WTC11 (cell line): ENCODE measurements at regions not wholly inside any gene's neighbourhood (a gene's known extent, or its start where the extent isn't known, plus 50 kb on each side); places are given as distances from the start of the nearest gene placed in this dataset.

Experiments used
- ATAC-seq: fragments of 200-7000 bp; cut with Tn5 transposase; 2 replicates; pipeline ENCODE4 v1.10.0; 2021; ENCODE audit warnings: mild to moderate bottlenecking, moderate library complexity
- CTCF ChIA-PET: fragments of 300-600 bp; sonication (Branson Sonifier 250); formaldehyde crosslinking; loops from one replicate; lab custom pipeline; 2021; ENCODE audit warnings: antibody characterized with exemption; lab: Charles Lee
- POLR2A ChIA-PET: fragments of 350-600 bp; sonication (Branson Sonifier 250); formaldehyde crosslinking; loops from one replicate; lab custom pipeline; 2021; ENCODE audit warnings: antibody characterized with exemption; lab: Charles Lee
- DNase-seq: peaks from one replicate; pipeline ENCODE4 v3.0.0; 2021; ENCODE audit warnings: low spot score
- H3K27ac Mint-ChIP-seq: 2 replicates; pipeline ENCODE4 v1.8.0; 2021; ENCODE audit warnings: mixed read lengths
- H3K27me3 Mint-ChIP-seq: 2 replicates; pipeline ENCODE4 v1.8.0; 2021; ENCODE audit warnings: low read depth, mild to moderate bottlenecking, moderate library complexity, mixed read lengths
- H3K36me3 Mint-ChIP-seq: 2 replicates; pipeline ENCODE4 v1.8.0; 2021; ENCODE audit warnings: mixed read lengths
- H3K4me1 Mint-ChIP-seq: 2 replicates; pipeline ENCODE4 v1.8.0; 2022; ENCODE audit warnings: mixed read lengths
- H3K4me3 Mint-ChIP-seq: 2 replicates; pipeline ENCODE4 v1.8.0; 2021; ENCODE audit warnings: mild to moderate bottlenecking, moderate library complexity, mixed read lengths
- H3K9me3 Mint-ChIP-seq: 2 replicates; pipeline ENCODE4 v1.8.0; 2021; ENCODE audit warnings: mixed read lengths
- CREB1 ChIP-seq: sonication (generic); formaldehyde crosslinking; IDR thresholded peaks from 2 replicates; pipeline ENCODE4 v1.8.0; 2023; ENCODE audit warnings: mild to moderate bottlenecking, missing genetic modification reagents
- CREM ChIP-seq: sonication (generic); formaldehyde crosslinking; IDR thresholded peaks from 2 replicates; pipeline ENCODE4 v1.8.1; 2022; ENCODE audit warnings: mild to moderate bottlenecking, missing genetic modification reagents, moderate library complexity
- ESRRA ChIP-seq: sonication (generic); formaldehyde crosslinking; IDR thresholded peaks from 2 replicates; pipeline ENCODE4 v1.8.1; 2022; ENCODE audit warnings: mild to moderate bottlenecking, missing genetic modification reagents, borderline replicate concordance
- ETV6 ChIP-seq: sonication (generic); formaldehyde crosslinking; IDR thresholded peaks from 2 replicates; pipeline ENCODE4 v1.8.1; 2022; ENCODE audit warnings: mild to moderate bottlenecking, missing genetic modification reagents
- NR1H2 ChIP-seq: sonication (generic); formaldehyde crosslinking; IDR thresholded peaks from 2 replicates; pipeline ENCODE4 v1.9.0; 2021; ENCODE audit warnings: mild to moderate bottlenecking, moderate library complexity, missing genetic modification reagents
- NR2C2 ChIP-seq: sonication (generic); formaldehyde crosslinking; IDR thresholded peaks from 2 replicates; pipeline ENCODE4 v1.8.0; 2022; ENCODE audit warnings: mild to moderate bottlenecking, missing genetic modification reagents
- NR3C1 ChIP-seq: sonication (generic); formaldehyde crosslinking; conservative IDR thresholded peaks from 2 replicates; pipeline ENCODE4 v1.8.1; 2023; ENCODE audit warnings: low read depth, mild to moderate bottlenecking, missing genetic modification reagents
- PRRX2 ChIP-seq: fragments of 250-450 bp; sonication (Bioruptor Pico); IDR thresholded peaks from 2 replicates; pipeline ENCODE4 v1.8.0; 2021; ENCODE audit warnings: mild to moderate bottlenecking
- TEAD1 ChIP-seq: sonication (generic); formaldehyde crosslinking; IDR thresholded peaks from 2 replicates; pipeline ENCODE4 v1.8.0; 2022; ENCODE audit warnings: mild to moderate bottlenecking, missing genetic modification reagents
- TP53 ChIP-seq: sonication (generic); formaldehyde crosslinking; IDR thresholded peaks from 2 replicates; pipeline ENCODE4 v1.8.1; 2023; ENCODE audit warnings: mild to moderate bottlenecking, missing genetic modification reagents
- ZNF317 ChIP-seq: sonication (generic); formaldehyde crosslinking; IDR thresholded peaks from 2 replicates; pipeline ENCODE4 v1.8.1; 2023; ENCODE audit warnings: low read depth, mild to moderate bottlenecking, moderate library complexity, missing genetic modification reagents, borderline replicate concordance
- ZNF416 ChIP-seq: fragments of 250-450 bp; sonication (Bioruptor Pico); IDR thresholded peaks from 2 replicates; pipeline ENCODE4 v1.9.0; 2021; ENCODE audit warnings: mild to moderate bottlenecking, inconsistent platforms
- TF ChIP-seq, protein P1 (sequence below): fragments of 250-450 bp; sonication (Bioruptor Pico); IDR thresholded peaks from 2 replicates; pipeline ENCODE4 v1.9.0; 2021; ENCODE audit warnings: moderate library complexity, mild to moderate bottlenecking, inconsistent platforms, borderline replicate concordance
- TF ChIP-seq, protein P2 (sequence below): sonication (generic); formaldehyde crosslinking; IDR thresholded peaks from 2 replicates; pipeline ENCODE4 v1.8.1; 2022; ENCODE audit warnings: low read depth, mild to moderate bottlenecking, moderate library complexity, missing genetic modification reagents, borderline replicate concordance
- TF ChIP-seq, protein P3 (sequence below): sonication (generic); formaldehyde crosslinking; IDR thresholded peaks from 2 replicates; pipeline ENCODE4 v1.8.1; 2022; ENCODE audit warnings: missing genetic modification reagents, borderline replicate concordance
- TF ChIP-seq, protein P4 (sequence below): fragments of 250-450 bp; sonication (Bioruptor Pico); IDR thresholded peaks from 2 replicates; pipeline ENCODE4 v1.9.0; 2021; ENCODE audit warnings: mild to moderate bottlenecking
- TF ChIP-seq, protein P5 (sequence below): fragments of 250-450 bp; sonication (Bioruptor Pico); IDR thresholded peaks from 2 replicates; pipeline ENCODE4 v2.1.2; 2022; ENCODE audit warnings: mild to moderate bottlenecking, moderate library complexity
- TF ChIP-seq, protein P6 (sequence below): sonication (generic); formaldehyde crosslinking; IDR thresholded peaks from 2 replicates; pipeline ENCODE4 v1.8.0; 2023; ENCODE audit warnings: mild to moderate bottlenecking, missing genetic modification reagents
- TF ChIP-seq, protein P7 (sequence below): sonication (generic); formaldehyde crosslinking; conservative IDR thresholded peaks from 2 replicates; pipeline ENCODE4 v1.8.1; 2023; ENCODE audit warnings: mild to moderate bottlenecking, low read depth, missing genetic modification reagents, moderate library complexity

DNA sequence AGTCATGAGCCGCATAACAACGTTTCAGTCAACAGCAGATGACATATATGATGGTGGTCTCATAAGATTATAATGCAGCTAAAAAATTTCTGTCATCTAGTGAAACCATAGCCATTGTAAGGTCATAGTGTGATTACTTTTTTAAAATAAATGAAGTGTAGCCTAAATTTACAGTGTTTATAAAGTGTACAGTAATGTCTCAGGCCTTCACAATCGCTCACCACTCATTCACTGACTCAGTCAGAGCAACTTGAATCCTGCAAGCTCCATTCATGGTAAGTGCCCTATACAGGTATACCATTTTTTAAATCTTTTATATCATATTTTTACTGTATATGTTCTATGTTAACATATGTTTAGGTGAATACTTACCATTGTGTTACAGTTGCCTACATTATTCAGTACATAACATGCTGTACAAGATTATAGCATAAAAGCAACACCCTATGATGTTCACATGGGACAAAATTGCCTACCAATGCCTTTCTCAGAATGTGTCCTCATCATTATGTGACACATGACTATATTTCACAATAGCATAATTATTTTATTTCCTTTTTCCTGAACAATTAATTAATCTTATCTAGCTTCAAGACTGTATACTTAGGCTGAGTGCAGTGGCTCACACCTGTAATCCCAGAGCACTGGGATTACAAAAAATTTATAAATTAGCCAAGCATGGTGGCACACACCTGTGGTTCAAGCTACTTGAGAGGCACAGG is 1115.9 kb upstream of the ZEB2 start:
- no peak for DNase-seq
- H3K36me3 Mint-ChIP-seq: no peaks in the 10 kb centered on the region
- no peak overlapping the region for H3K4me3 Mint-ChIP-seq
- H3K4me1 Mint-ChIP-seq: peaks cover 6% of the 10 kb centered on the region; the same call in 1 of the 2 replicates
- ChIA-PET CTCF (no interaction called here), POLR2A (no interaction called here)
- no peaks in the 10 kb centered on the region for H3K27me3 Mint-ChIP-seq
- no peak for TF ChIP-seq ZNF416 (CRISPR knock-in tag)
- TF ChIP-seq PRRX2: no peak
- TF ChIP-seq, protein P1, sequence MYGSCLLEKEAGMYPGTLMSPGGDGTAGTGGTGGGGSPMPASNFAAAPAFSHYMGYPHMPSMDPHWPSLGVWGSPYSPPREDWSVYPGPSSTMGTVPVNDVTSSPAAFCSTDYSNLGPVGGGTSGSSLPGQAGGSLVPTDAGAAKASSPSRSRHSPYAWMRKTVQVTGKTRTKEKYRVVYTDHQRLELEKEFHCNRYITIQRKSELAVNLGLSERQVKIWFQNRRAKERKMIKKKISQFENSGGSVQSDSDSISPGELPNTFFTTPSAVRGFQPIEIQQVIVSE (CRISPR knock-in tag): no peak
- TF ChIP-seq, protein P2, sequence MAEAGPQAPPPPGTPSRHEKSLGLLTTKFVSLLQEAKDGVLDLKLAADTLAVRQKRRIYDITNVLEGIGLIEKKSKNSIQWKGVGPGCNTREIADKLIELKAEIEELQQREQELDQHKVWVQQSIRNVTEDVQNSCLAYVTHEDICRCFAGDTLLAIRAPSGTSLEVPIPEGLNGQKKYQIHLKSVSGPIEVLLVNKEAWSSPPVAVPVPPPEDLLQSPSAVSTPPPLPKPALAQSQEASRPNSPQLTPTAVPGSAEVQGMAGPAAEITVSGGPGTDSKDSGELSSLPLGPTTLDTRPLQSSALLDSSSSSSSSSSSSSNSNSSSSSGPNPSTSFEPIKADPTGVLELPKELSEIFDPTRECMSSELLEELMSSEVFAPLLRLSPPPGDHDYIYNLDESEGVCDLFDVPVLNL (CRISPR knock-in tag): no peak
- TF ChIP-seq, protein P3, sequence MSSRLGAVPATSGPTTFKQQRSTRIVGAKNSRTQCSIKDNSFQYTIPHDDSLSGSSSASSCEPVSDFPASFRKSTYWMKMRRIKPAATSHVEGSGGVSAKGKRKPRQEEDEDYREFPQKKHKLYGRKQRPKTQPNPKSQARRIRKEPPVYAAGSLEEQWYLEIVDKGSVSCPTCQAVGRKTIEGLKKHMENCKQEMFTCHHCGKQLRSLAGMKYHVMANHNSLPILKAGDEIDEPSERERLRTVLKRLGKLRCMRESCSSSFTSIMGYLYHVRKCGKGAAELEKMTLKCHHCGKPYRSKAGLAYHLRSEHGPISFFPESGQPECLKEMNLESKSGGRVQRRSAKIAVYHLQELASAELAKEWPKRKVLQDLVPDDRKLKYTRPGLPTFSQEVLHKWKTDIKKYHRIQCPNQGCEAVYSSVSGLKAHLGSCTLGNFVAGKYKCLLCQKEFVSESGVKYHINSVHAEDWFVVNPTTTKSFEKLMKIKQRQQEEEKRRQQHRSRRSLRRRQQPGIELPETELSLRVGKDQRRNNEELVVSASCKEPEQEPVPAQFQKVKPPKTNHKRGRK (CRISPR knock-in tag): no peak
- TF ChIP-seq NR2C2 (CRISPR knock-in tag): no peak
- TF ChIP-seq, protein P4, sequence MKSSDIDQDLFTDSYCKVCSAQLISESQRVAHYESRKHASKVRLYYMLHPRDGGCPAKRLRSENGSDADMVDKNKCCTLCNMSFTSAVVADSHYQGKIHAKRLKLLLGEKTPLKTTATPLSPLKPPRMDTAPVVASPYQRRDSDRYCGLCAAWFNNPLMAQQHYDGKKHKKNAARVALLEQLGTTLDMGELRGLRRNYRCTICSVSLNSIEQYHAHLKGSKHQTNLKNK (CRISPR knock-in tag): no peak
- no peak for TF ChIP-seq ETV6
- TF ChIP-seq CREM: no peak
- no peak for TF ChIP-seq ZNF317 (CRISPR knock-in tag)
- no peak for TF ChIP-seq NR3C1 (CRISPR knock-in tag)
- no peak for TF ChIP-seq CREB1 (CRISPR knock-in tag)
- TF ChIP-seq TEAD1: no peak
- TF ChIP-seq, protein P5, sequence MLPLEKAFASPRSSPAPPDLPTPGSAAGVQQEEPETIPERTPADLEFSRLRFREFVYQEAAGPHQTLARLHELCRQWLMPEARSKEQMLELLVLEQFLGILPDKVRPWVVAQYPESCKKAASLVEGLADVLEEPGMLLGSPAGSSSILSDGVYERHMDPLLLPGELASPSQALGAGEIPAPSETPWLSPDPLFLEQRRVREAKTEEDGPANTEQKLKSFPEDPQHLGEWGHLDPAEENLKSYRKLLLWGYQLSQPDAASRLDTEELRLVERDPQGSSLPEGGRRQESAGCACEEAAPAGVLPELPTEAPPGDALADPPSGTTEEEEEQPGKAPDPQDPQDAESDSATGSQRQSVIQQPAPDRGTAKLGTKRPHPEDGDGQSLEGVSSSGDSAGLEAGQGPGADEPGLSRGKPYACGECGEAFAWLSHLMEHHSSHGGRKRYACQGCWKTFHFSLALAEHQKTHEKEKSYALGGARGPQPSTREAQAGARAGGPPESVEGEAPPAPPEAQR: no peak
- TF ChIP-seq, protein P6, sequence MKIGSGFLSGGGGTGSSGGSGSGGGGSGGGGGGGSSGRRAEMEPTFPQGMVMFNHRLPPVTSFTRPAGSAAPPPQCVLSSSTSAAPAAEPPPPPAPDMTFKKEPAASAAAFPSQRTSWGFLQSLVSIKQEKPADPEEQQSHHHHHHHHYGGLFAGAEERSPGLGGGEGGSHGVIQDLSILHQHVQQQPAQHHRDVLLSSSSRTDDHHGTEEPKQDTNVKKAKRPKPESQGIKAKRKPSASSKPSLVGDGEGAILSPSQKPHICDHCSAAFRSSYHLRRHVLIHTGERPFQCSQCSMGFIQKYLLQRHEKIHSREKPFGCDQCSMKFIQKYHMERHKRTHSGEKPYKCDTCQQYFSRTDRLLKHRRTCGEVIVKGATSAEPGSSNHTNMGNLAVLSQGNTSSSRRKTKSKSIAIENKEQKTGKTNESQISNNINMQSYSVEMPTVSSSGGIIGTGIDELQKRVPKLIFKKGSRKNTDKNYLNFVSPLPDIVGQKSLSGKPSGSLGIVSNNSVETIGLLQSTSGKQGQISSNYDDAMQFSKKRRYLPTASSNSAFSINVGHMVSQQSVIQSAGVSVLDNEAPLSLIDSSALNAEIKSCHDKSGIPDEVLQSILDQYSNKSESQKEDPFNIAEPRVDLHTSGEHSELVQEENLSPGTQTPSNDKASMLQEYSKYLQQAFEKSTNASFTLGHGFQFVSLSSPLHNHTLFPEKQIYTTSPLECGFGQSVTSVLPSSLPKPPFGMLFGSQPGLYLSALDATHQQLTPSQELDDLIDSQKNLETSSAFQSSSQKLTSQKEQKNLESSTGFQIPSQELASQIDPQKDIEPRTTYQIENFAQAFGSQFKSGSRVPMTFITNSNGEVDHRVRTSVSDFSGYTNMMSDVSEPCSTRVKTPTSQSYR (CRISPR knock-in tag): no peak
- no peak for TF ChIP-seq TP53 (CRISPR knock-in tag)
- TF ChIP-seq NR1H2 (CRISPR knock-in tag): no peak
- TF ChIP-seq, protein P7, sequence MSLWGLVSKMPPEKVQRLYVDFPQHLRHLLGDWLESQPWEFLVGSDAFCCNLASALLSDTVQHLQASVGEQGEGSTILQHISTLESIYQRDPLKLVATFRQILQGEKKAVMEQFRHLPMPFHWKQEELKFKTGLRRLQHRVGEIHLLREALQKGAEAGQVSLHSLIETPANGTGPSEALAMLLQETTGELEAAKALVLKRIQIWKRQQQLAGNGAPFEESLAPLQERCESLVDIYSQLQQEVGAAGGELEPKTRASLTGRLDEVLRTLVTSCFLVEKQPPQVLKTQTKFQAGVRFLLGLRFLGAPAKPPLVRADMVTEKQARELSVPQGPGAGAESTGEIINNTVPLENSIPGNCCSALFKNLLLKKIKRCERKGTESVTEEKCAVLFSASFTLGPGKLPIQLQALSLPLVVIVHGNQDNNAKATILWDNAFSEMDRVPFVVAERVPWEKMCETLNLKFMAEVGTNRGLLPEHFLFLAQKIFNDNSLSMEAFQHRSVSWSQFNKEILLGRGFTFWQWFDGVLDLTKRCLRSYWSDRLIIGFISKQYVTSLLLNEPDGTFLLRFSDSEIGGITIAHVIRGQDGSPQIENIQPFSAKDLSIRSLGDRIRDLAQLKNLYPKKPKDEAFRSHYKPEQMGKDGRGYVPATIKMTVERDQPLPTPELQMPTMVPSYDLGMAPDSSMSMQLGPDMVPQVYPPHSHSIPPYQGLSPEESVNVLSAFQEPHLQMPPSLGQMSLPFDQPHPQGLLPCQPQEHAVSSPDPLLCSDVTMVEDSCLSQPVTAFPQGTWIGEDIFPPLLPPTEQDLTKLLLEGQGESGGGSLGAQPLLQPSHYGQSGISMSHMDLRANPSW: no peak
- no peak for TF ChIP-seq ESRRA
- H3K9me3 Mint-ChIP-seq: no peaks in the 10 kb centered on the region
- H3K27ac Mint-ChIP-seq: no peak overlapping the region
- ATAC-seq: no peak
